Activated T-cell treated with anti-CD3 and anti-CD28 coated beads, Interleukin-2, amount 50 U/mL, for 1 hour (primary cell): ENCODE measurements at regions not wholly inside any gene's neighbourhood (a gene's known extent, or its start where the extent isn't known, plus 50 kb on each side); places are given as distances from the start of the nearest gene placed in this dataset.

Experiments used
- DNase-seq: peaks from one replicate; pipeline ENCODE4 v3.0.0-alpha.2; 2020

DNA sequence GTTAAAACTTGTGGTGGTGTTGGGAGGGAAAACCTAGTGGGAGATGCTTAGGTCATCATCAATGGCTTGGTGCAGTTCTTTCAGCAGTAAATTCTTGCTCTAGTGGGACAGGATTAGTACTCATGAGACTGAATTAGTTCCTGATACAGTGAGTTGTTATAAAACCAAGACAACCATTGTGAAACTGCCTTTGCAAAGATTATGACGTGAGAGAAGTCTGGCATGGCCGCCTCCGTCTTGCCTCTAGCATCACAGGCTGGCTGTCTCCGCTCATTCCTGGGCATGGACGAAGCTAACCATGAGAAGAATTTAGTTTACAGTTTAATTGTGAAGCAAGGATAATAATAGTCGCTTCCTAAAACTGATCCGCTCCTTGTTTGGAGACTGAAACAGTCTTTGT, 186.4 kb downstream of the KIF20B start:
- no peak for DNase-seq

- DNase-seq: no peak
These were observed 187.1 kb downstream of the KIF20B start for GRCh38 chr10:89888321-89889070.

GRCh38 chr10:89889606-89890005, 188.2 kb downstream of the KIF20B start:
- DNase-seq: no peak

GRCh38 chr10:89891006-89891535, 189.7 kb downstream of the KIF20B start:
- no peak for DNase-seq

DNA sequence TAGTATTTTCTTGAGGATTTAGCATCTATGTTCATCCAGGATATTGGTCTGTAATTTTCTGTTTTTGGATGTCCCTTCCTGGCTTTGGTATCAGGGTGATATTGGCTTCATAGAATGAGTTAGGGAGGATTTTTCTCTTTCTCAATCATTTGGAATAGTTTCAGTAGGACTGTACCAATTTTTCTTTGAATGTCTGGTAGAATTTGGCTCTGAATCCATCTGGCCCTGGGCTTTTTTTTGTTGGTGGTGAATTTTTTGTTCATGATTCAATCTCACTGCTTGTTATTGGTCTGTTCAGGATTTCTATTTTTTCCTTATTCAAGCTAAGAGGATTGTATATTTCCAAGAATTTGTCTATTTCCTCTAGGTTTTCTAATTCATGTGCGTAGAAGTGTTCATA, 192.7 kb downstream of the KIF20B start:
- no peak for DNase-seq

- DNase-seq: no peak
These were observed 199.2 kb downstream of the KIF20B start for GRCh38 chr10:89900554-89900953.

- no peak for DNase-seq
These were observed 200.5 kb downstream of the KIF20B start for GRCh38 chr10:89901895-89902294.

- DNase-seq: no peak
These were observed 203.4 kb downstream of the KIF20B start for GRCh38 chr10:89904755-89905154.

- no peak for DNase-seq
These were observed 208.4 kb downstream of the KIF20B start for GRCh38 chr10:89909752-89910151.

DNA sequence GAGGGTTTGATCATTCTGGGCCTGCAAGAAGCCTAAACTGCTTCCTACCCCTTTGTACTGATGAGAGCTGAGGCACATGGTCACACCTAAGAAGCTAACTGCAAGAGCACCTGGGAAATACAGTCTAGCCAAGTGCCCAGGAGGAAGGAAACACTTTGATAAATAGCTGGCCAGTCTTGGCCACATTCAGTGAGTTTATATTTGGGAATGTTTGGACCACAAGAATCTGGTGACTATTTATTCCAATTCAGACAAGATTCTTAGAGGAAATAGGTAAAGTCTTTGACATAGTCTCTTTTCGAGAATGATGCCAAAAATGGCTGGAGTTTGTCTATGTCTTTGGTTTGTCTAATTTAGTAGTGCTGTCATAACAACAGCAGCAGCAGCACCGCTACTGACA, 213.6 kb downstream of the KIF20B start:
- DNase-seq: no peak

DNA sequence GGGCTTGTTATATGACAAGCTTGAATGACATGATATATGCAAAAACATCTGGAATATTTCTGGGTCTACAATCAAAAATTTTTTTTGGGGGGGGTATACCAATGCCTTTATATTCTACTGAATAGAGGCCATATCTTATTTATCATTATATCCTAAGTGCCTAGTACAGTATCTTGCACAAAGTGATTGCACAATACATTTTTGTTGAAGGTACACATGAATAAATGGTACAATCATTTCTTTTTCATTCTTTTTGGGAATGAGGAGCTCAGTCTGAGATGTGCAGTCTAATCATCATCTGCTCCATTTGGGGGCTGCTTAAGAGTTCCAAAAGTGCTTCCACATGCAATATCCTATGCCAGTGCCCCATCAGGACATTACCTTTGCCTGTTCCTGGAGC, 214.6 kb downstream of the KIF20B start:
- no peak for DNase-seq

DNA sequence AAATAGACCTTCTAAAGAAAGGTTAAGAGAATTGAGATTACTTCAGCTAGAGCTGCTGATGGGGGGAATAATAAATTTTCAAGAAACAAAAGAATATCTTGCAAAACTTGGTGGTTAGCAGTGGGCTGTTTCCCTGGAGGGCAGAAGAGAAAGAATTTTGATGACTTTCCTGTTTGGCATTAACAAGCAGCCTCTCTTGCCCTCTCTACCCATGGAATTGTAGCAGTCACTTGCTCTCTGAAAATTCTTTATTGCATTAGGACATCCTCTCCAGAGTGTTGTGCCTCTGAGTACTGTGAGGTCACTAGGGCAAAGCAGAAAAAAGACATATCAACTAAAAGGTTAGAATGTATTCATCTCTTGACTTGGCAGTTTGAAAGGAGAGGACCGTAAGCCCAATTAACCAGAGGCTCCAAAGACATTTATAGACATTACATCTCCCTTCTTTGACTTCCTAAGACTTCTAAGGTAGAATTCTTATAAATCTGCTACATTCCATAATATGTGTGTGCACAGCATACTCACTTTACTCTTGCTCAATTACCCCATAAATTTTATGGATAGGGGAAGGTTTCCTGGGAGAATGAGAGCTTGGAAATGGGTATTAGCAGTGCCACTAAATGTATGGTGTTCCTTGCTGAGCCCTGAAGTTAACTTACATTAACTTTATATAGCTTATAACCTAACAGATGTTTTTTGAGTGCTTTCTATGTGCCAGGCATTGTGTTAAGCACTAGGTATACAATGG, 215.3 kb downstream of the KIF20B start:
- no peak for DNase-seq

GRCh38 chr10:89921403-89921802, 220.0 kb downstream of the KIF20B start:
- no peak for DNase-seq

- DNase-seq: no peak
These were observed 222.3 kb downstream of the KIF20B start for GRCh38 chr10:89923661-89924060.

DNA sequence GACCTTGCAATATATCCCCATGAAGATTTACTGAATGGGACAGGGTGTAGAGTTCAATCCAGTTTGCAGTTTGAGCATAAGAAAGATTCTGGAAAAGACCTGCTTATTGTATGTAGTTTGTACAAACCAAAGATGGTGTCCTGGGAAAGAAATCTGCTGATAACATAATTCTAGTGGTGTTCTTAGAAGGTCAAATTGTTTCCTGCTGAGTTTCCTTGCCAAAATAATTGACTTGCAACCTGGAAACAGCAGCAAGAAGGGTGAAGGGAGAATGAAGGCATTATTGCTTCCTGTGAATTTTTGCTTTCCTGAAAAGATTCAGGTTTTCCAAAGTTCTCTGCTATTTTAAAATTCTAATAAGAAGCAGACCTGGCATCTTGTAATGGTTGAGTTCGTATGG, 222.9 kb downstream of the KIF20B start:
- no peak for DNase-seq

DNA sequence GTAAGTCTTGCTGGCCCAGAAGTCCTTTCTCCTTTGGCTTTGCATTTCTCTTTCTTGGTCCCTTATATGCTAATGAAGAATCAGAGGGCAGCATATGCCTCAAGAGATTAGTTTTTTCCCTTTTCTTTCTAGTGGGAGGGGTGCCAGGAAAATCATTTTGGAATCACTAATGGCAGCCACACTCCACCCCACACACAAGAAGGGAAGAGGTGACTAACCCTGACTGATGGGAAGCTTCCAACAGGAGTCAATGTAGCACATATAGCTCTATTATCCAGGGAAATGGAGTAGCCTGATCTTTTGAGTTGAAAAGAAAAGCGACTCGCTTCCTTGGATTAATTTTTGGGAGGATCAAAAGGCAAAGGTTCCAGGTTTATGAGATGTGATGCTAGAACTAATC, 225.3 kb downstream of the KIF20B start:
- no peak for DNase-seq

DNA sequence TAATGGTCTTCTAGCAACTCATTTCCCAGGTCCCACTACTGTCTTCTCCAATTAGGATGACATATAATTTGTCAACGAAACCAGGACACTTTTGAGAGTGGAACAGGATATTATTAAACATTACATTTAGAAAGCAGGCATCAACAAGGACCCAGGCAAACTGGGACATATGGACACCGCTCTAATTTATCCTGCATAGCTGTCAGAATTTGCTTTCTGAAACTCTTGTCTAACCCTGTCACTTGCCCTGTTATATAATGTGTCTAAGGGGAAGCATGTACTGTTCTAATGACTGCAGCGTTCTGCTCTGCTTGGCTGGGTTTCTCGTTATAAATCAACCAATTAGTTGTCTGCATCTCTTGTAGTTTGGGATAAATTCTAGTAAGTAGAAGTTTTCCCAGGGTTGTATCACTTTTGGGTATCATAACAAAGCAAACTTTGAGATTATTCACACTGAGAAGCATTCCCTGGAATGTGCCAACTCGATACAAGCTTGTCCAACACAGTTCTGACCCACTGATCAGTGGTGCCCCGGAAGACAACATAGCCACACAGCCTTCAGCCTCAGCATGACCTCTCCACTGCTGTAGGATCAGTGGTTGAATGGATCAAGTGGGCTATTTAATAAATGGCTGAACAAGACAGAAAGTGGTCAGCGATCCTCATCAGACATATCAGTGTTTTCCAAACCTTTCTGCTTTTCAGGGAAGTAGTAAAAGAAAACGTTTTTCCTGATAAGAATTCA, 228.1 kb downstream of the KIF20B start:
- DNase-seq: no peak

DNA sequence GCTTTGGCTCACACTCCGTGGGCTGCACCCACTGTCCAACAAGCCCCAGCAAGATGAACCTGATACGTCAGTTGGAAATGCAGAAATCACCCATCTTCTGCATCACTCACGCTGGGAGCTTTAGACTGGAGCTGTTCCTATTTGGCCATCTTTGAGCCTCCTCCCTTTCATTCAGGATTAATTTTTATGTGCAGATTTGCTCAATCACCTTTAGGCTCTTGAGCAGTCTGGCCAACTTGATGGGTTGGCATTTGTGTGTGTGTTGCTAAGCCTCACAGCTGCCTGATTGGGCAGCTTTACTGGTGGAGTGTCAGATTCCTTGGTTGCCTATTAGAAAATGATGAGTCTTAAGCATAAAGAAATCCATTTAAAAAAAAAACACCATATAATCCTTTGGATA, 236.1 kb downstream of the KIF20B start:
- DNase-seq: no peak

GRCh38 chr10:89940076-89940475, 238.7 kb downstream of the KIF20B start:
- DNase-seq: no peak

DNA sequence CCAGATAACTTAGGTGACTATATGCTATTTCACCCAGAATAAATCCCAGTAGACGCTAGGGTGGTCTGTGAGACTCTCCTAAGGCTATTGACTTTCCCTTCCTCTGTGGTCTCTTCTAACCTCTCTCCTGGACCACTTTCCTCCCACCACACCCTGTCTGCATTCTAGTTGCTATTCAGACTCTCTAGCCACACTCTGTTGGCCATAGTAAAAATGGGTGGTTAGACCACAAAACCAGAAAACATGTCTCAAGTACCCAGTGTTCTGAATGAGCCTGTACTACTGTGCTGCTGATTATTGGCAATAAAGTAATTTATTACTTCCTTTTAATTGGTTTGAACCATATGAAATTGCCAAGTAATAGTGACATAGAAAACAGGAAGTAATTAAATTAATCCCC, 240.8 kb downstream of the KIF20B start:
- DNase-seq: no peak

- no peak for DNase-seq
These were observed 242.7 kb downstream of the KIF20B start for GRCh38 chr10:89944138-89944537.

DNA sequence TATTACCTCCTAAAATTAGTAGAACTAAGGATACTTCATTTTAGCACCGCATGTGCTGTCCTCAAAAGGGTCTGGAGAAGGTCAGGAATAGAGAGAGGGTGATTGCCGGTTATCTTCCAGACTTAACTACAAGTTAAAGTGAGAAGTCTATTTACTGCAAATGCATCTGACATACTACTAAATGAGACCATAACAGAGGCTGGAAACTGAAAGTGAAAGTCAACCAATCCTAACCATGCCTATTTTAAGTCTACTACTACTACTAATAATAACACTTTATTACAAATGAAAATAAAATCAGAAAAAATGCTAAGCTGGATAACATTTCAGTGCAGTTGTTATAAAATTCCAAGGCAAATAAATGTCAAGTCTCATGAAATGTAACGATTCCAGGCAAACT, 244.7 kb downstream of the KIF20B start:
- no peak for DNase-seq

GRCh38 chr10:89949496-89949895, 248.1 kb downstream of the KIF20B start:
- DNase-seq: no peak

DNA sequence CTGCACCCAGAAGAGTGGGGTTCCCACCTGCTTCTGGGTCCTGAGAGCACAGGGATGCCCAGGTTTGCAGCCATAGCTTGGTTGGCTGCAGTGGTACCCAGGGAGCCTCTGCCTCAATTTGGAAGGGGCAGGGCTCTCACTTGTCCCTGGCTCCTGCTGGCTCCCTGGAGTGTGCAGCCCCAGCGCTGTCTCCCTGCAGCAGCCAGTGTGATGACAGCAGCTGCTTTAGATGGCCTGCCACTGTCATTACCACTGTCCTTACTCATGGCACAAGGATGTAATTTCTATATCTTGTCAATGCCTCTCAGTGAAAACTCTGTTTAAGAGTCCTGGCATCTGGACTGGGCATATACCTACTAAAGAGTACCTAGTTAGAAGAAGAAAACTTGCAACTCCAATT, 250.9 kb downstream of the KIF20B start:
- no peak for DNase-seq
